GM12872 (cell line): ENCODE measurements at regions not wholly inside any gene's neighbourhood (a gene's known extent, or its start where the extent isn't known, plus 50 kb on each side); places are given as distances from the start of the nearest gene placed in this dataset.

Experiments used
- TF ChIP-seq, protein P1 (sequence below): IDR thresholded peaks from 3 replicates; pipeline ENCODE4 v1.5.1; 2011; ENCODE audit warnings: low read depth, mild to moderate bottlenecking, low read length, moderate library complexity; ENCODE audit not compliant: insufficient read depth

DNA sequence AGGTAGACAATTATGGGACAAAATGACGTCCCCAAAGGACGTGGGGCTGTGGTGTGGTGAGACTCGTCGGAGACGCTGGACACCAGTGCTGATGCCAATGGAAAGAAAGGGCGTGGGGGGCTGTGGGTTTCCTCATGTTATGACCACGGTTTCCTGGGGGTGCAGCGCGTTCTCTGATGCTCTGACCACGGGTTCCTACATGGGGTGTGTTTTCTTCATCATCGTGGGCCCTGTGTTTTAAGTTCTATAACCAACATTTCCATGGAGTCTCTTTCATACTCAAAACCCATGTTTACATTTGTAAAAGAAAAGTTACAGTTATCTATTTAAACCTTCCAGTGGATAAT lies 141.6 kb downstream of the RTP5 start:
- TF ChIP-seq, protein P1, sequence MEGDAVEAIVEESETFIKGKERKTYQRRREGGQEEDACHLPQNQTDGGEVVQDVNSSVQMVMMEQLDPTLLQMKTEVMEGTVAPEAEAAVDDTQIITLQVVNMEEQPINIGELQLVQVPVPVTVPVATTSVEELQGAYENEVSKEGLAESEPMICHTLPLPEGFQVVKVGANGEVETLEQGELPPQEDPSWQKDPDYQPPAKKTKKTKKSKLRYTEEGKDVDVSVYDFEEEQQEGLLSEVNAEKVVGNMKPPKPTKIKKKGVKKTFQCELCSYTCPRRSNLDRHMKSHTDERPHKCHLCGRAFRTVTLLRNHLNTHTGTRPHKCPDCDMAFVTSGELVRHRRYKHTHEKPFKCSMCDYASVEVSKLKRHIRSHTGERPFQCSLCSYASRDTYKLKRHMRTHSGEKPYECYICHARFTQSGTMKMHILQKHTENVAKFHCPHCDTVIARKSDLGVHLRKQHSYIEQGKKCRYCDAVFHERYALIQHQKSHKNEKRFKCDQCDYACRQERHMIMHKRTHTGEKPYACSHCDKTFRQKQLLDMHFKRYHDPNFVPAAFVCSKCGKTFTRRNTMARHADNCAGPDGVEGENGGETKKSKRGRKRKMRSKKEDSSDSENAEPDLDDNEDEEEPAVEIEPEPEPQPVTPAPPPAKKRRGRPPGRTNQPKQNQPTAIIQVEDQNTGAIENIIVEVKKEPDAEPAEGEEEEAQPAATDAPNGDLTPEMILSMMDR = no peak

DNA sequence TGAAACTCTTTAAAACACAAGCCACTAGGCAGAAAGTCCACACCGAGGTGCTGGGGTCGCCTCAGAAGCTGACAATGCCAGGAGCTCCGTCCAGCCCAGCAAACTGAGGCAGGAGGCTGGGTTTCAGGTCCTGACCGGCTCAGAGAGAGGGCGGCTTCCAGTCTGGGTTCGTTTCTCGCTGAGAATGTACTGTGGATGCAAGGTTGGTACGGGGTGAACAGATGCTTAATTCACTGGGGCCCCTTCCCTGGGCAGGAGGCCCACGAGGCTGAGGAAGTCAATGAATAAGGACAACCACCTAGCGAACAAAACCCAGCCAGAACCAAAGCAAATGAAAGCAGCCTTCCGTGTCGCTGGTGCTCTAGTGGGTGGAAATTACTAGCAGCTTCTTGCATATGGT lies 142.0 kb downstream of the RTP5 start:
- TF ChIP-seq, protein P1 = no peak

DNA sequence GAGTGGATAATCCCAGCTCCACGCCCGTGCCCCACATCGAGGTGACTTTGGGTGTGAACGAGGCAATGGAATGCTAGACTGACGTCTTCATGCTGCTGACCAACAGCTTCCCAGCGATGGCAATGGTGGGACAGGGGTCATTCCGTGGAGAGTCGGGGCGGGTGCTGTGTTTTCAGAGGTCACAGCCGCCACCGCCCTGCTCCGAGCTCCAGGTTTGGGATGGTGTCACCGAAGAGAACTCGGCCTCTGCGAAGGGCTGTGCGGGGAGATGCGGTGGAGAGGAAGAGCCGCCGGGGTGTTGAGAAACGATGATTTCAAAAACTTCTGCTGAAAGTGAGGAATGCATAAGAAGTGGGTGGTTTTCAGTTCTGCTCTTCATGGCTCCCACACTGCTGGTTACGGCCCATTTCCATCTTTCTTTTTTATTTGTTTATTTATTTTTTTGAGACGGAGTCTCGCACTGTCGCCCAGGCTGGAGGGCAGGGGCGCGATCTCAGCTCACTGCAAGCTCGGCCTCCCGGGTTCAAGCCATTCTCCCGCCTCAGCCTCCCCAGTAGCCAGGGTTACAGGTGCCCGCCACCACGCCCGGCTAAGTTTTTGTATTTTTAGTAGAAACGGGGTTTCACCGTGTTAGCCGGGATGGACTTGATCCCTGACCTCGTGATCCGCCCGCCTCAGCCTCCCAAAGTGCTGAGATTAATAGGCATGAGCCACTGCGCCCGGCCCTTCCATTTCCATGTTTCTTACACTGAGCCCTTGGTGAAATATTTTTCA lies 142.6 kb downstream of the RTP5 start:
- TF ChIP-seq, protein P1 = no peak

DNA sequence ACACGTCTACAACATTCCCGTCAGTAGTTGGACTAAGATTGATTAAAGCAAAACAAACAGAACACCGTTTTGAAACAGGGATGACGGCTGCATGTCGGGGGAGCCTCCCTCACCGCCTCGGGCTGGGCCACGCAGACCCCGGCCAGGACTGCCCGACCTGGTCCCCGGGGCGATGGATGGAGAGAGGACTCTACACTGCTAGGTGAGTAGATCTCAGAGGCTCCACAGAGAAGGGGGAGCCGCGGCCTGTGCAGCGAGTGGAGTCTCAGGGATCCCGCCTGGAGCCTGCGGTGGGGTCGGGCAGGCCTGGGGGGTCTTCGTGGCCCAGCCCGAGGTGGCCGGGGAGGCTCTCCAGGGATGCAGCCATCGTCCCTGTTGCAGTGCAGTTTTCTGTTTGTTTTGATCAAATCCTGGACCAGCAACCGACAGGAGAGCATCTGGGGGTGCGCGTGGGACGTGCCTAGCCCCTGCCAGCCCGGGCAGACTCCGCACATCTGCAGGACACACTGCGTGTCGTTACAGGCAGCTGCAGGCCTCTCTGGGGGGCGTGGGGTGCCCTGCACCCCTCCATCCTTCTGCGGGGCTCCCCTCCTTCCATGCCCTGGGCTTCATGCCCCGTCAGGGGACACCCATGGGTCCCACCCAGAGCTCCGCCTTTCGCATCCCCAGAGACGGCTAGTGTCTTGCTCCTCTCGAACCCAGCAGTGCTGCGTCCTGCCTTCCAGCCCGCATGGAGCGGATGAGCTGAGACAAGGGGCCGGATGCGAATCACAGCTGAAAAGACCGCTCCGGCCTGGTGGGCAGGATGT lies 143.6 kb downstream of the RTP5 start:
- TF ChIP-seq, protein P1 = no peak

DNA sequence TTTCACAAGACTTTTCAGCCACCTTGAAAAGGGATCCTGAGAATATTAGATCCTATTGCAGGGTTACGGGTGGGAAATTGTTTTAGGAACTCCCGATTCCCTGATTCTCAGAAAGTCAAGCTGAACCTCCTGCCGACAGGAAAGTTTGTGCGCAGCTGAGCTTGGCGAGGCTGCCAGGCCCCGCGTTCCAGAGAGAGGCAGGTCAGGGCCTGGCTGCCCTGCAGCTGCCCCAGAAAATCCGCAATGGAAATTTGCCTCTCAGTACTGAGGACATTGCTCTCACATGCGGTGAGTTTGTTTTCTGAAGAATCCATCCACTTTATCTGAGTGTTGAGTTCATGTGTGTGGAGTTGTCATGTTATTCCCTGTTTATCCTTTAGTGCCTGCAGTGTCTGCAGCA lies 144.2 kb downstream of the RTP5 start:
- TF ChIP-seq, protein P1 = no peak

DNA sequence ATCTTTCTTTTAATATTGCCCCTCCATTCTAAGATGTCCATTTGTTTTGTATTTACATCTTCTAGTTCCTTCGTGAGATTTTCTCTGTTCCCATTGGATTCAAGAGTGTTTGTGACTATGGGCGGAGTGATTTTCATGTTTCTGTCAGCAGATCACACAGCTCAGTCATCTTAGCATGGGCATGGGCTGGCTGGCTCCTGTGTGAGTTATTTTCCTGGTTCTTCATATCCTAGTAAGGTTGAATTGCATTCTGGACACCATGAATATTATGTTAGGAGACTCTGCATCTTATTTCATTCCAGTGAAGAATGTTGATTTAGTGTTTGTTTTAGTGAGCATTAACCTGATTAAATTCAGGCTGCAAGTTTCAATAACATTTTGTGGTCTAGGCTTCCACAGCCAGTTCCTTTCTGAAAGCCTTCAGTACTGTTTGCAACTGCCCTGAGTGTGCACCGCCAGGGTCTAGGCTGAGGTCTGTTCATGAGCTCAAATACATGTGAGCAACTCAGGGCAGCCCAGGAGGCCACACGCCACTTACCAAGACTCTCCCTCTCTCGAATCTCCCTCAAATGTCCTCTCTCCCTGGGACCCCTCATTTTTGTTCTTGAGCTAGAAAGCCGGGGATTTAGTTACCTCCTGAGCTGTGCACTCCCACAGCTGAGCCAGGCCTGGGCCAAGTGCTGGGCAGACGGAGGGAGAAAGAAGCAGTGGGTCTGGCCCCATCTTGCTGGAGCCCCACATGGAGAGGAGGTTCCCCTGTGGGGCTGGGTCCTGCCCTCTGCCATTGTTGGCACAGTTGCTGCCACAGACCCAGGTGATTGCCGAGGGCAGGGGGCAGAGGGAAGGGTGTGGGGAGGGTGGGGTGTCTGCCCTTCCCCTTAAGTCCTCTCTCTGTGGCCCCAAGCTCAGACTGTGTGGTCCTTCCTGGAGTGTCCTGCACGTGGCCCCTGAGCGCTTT lies 145.9 kb downstream of the RTP5 start:
- TF ChIP-seq, protein P1 = no peak

DNA sequence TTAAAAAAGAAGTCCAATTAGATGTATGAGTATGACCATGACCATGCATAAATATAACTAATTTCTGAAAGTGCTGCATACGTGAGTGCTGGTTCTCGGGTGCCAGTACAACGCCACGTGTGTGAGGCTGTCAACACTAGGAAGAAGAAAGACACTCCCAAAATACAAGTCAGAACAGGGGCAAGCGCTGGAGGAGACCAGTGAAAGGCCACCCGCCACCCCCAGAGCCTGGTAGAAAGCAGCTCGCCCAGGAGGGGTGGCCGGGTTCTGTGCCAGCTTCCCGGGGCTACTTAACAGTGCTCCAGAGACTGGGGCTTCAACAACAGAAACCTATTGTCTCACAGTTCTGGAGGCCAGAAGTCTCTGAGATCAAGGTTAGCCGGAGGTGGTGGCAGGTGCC lies 147.6 kb downstream of the RTP5 start:
- TF ChIP-seq, protein P1 = no peak
